Mucosa of rectum (tissue), 2 donors: ENCODE measurements at regions not wholly inside any gene's neighbourhood (a gene's known extent, or its start where the extent isn't known, plus 50 kb on each side); places are given as distances from the start of the nearest gene placed in this dataset.
"Not testable (repeated sequence)": the region's sequence is repeated elsewhere in the genome, so short reads cannot be mapped to it uniquely, and the experiment has no call there.

Source experiments
- H3K27ac ChIP-seq, 2 donors: one replicate each; pipeline ENCODE4 v1.7.0; 2013; ENCODE audit warnings: inconsistent platforms in 2 of 2, low read depth in 2 of 2, low read length in 2 of 2
- H3K27me3 ChIP-seq, 2 donors: one replicate each; pipeline ENCODE4 v1.7.0; 2013; ENCODE audit warnings: low read length in 2 of 2; ENCODE audit not compliant: control insufficient read depth in 2 of 2, insufficient read depth in 2 of 2
- H3K36me3 ChIP-seq, 2 donors: one replicate each; pipeline ENCODE4 v1.7.0; 2013; ENCODE audit warnings: low read length in 2 of 2; ENCODE audit not compliant: control insufficient read depth in 2 of 2, insufficient read depth in 2 of 2
- H3K4me1 ChIP-seq, 2 donors: one replicate each; pipeline ENCODE4 v1.7.0; 2013; ENCODE audit warnings: low read length in 2 of 2, mild to moderate bottlenecking in 1 of 2; ENCODE audit not compliant: control insufficient read depth in 2 of 2, insufficient read depth in 2 of 2
- H3K4me3 ChIP-seq, 2 donors: one replicate each; pipeline ENCODE4 v1.7.0; 2013; ENCODE audit warnings: low read length in 2 of 2
- H3K9ac ChIP-seq, 2 donors: one replicate each; pipeline ENCODE4 v1.7.0; 2013; ENCODE audit warnings: low read length in 2 of 2, low read depth in 1 of 2, mild to moderate bottlenecking in 1 of 2
- H3K9me3 ChIP-seq, 2 donors: one replicate each; pipeline ENCODE4 v1.7.0; 2013; ENCODE audit warnings: low read length in 2 of 2; ENCODE audit not compliant: control insufficient read depth in 2 of 2
- donor health status: healthy.
- donor health status: Normal muscosa, but diverticular disease.

DNA sequence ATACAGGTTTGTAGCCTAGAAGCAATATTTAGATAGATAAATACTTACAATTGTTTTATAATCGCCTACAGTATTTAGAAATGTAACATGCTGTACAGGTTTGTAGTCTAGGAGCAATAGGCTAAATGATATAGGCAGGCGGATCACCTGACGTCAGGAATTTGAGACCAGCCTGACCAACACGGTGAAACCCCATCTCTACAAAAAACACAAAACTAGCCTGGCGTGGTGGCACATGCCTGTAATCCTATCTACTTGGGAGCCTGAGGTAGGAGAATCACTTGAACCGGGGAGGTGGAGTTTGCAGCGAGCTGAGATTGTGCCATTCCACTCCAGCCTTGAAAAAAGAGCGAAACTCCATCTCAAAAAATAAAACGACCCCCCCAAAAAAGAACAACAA, 375.2 kb upstream of the EPHA3 start:
- Histone ChIP-seq H3K36me3 (no peaks in the 10 kb centered on the region), H3K4me1 (no peaks in the 10 kb centered on the region), H3K27ac (no peak overlapping the region), H3K4me3 (no peak overlapping the region), H3K9ac (no peak overlapping the region), H3K9me3 (no peaks in the 10 kb centered on the region), H3K27me3 (no peaks in the 10 kb centered on the region)

DNA sequence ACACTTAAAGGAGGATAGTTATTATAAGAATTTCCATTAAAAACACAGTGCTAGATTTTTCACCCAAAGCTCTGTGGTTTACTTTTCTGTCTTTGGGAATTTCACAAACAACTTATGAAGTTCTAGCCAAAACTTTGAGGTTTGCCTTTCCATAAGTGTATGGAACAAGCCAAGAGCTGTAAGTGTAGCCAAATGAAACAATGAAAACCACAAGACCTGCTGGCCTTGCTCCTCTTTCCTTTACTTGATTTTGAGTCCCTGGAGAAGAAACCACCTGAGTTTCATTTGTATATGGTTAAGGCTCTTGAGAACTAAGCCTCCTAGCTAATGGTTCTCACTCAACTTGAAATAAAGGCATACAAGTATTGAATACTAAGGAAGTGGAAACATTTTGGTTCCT, 365.3 kb upstream of the EPHA3 start:
- no peaks in the 10 kb centered on the region for H3K36me3 ChIP-seq
- no peaks in the 10 kb centered on the region for H3K4me1 ChIP-seq
- peaks cover 0 to 2% of the 10 kb centered on the region in 2 donors for H3K9me3 ChIP-seq
- H3K4me3 ChIP-seq: no peak overlapping the region
- H3K27ac ChIP-seq: no peak overlapping the region
- H3K9ac ChIP-seq: no peak overlapping the region
- no peaks in the 10 kb centered on the region for H3K27me3 ChIP-seq

DNA sequence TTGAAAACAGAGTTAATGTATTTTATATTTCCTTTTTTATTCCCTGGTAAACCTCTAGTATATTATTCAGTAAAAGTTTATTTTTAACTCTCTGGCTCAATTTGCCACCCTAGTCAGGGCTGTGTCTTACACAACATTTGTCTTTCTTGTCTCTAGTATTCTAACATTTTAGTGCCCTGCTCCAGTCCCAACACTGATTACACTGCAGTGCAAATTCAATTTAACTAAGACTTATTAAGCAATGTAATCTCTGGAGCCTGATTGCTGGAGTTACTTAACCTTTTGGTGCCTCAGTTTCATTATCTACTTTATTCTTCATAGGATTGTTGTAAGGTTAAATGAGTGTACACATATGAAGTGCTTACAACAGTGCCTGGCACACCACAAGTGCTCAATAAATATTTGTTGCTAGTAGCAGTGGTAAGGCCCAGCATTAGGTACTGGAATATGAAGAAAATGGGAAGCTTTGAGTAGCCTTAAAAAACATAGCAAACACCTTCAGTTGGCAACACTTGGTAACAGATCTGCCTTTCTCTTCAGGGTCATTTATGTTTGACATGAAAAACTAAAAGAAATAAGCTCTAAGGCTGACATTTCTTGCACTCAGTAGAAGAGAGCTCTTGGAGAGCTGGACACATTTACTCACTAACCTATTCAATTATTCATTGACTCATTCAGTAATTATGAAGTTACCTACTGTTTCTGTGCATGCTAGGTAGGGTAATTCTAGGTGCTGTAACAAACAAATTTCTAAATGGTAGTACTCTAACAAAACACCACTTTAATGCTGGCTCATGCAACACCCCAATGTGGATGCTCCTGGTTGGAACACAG, 364.5 kb upstream of the EPHA3 start:
- no peaks in the 10 kb centered on the region for H3K27me3 ChIP-seq
- no peaks in the 10 kb centered on the region for H3K9me3 ChIP-seq
- H3K9ac ChIP-seq: no peak overlapping the region
- no peak overlapping the region for H3K4me3 ChIP-seq
- no peaks in the 10 kb centered on the region for H3K36me3 ChIP-seq
- no peaks in the 10 kb centered on the region for H3K4me1 ChIP-seq
- no peak overlapping the region for H3K27ac ChIP-seq

DNA sequence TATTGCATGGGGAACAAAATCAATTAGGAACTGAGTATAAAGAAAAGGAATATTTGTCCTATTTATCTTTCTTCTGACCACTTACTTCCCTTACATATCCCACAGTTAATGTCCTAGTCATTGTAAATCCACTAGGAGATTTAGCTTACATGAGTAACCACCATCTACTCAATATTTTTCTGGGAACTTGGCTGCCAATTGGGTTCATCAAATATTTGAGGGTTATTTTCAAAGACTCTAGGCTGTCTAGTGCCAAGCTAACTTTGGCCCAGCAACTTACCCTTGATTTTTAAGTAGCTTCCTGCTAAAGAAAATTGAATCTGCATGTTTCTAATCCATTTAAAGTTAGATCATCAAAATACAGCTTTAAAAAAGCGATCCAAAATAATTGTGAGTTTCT, 362.5 kb upstream of the EPHA3 start:
- Histone ChIP-seq H3K36me3 (no peaks in the 10 kb centered on the region), H3K27ac (no peak overlapping the region), H3K9me3 (no peaks in the 10 kb centered on the region), H3K9ac (no peak overlapping the region), H3K4me3 (no peak overlapping the region), H3K27me3 (no peaks in the 10 kb centered on the region), H3K4me1 (no peaks in the 10 kb centered on the region)

DNA sequence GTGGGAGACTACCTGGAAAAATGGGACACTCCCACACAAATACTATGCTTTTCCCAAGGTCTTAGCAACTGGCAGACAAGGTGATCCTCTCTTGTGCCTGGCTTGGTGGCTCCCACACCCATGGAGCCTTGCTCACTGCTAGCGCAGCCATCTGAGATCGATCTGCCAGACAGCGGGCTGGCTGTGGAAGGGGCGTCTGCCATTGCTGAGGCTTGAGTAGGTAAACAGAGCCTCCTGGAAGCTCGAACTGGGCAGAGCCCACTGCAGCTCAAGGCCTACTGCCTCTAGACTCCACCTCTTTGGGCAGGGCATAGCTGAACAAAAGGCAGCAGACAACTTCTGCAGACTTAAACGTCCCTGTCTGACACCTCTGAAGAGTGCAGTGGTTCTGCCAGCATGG, 360.3 kb upstream of the EPHA3 start:
- not testable (repeated sequence) for H3K9me3 ChIP-seq, H3K9ac ChIP-seq, H3K4me1 ChIP-seq, H3K36me3 ChIP-seq, H3K27me3 ChIP-seq, H3K27ac ChIP-seq, H3K4me3 ChIP-seq

DNA sequence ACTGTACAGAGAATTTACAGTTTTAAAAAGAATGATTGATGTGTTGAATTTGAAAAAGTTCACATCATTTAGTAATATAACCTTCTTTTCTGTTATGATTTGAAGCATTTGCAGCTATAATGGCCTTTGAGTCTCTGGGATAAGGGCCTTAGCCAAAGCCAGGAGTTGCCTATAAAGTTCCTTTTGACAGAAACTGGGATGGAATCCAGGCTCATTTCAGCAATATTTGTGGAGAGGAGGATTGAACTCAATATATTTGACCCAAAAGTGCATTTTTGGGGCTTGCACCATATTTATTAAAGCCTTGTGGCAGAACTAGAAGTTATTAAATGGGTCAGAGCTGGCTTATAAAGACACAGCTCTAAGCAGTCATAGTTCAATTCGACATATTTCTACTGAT, 348.7 kb upstream of the EPHA3 start:
- H3K9me3 ChIP-seq: no peaks in the 10 kb centered on the region
- no peak overlapping the region for H3K4me3 ChIP-seq
- H3K36me3 ChIP-seq: no peaks in the 10 kb centered on the region

DNA sequence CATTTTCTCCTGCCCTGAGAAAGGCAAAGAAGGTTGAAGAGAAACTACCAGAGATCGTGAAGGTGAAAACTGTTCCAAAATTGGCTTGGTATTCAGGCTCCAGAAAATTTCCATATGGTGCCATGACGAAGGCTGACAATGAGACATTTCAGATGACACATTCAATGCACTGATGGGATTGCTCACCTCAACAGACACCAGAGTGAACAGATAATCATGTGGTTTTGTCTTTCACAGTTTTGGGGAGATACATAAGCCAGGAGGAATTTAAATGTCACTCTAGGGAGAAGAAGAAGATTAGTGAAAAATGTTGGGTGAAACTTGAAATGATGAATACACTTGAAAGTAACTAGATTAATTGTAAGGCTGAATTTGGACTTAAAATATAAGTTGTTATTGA, 339.7 kb upstream of the EPHA3 start:
- Histone ChIP-seq H3K4me1 (no peaks in the 10 kb centered on the region), H3K9ac (no peak overlapping the region), H3K27me3 (no peaks in the 10 kb centered on the region), H3K9me3 (no peaks in the 10 kb centered on the region), H3K4me3 (no peak overlapping the region), H3K36me3 (no peaks in the 10 kb centered on the region), H3K27ac (no peak overlapping the region)

More for the DNA sequence above, 348.7 kb upstream of the EPHA3 start:
- Histone ChIP-seq H3K27me3 (no peaks in the 10 kb centered on the region), H3K4me1 (no peaks in the 10 kb centered on the region), H3K9ac (no peak overlapping the region), H3K27ac (no peak overlapping the region)

DNA sequence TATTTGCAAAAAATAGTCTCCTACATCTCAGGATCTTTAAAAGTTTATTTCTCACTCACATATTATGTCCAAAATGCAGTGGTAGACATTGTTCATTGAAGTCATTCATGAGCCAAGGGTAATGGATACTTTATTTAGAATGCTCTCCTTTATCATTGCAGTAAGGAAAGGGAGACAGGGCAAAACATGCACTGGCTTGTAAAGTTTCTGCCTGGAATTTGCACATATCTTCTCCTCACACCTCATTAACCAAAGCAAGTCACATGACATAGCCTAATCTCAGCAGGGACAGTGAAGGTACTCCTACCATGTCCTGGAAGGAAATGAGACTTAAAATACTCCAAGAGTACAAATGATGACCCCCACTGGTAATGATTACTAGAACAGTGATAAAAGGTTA, 333.7 kb upstream of the EPHA3 start:
- Histone ChIP-seq H3K4me3 (no peak overlapping the region), H3K9ac (no peak overlapping the region), H3K27me3 (no peaks in the 10 kb centered on the region), H3K9me3 (no peaks in the 10 kb centered on the region), H3K4me1 (no peaks in the 10 kb centered on the region), H3K27ac (no peak overlapping the region), H3K36me3 (no peaks in the 10 kb centered on the region)

DNA sequence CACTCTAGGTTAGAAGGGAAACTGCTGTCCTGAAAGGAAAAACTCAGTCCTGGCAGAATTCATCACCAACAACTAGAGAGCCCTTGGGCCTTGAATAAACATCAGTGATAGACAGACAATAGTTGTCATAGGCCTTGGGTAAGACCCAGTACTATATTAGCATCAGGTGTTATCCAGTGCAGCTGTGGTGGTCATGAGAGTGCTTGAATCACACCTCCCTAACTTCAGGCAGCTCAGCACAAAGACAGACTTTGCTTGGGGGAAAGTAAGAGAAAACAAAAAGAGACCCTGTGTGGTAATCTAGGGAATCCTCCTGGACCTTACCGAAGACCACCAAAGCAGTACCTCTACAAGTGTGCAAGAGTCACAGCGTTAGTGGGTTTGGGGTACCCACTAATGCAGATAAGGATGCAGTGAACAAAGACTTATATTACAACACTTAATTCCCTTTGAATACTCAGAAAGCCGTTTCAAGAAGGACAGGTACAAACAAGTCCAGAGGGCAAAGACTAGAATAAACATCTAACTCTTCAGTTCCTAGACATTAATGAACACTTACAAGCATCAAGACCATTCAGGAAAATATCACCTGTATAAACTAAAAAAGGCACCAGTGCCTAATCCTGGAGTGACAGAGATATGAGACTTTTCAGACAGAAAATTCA, 332.3 kb upstream of the EPHA3 start:
- Histone ChIP-seq H3K9ac (no peak overlapping the region), H3K4me1 (no peaks in the 10 kb centered on the region), H3K9me3 (no peaks in the 10 kb centered on the region), H3K4me3 (no peak overlapping the region), H3K27ac (no peak overlapping the region), H3K36me3 (no peaks in the 10 kb centered on the region), H3K27me3 (no peaks in the 10 kb centered on the region)

DNA sequence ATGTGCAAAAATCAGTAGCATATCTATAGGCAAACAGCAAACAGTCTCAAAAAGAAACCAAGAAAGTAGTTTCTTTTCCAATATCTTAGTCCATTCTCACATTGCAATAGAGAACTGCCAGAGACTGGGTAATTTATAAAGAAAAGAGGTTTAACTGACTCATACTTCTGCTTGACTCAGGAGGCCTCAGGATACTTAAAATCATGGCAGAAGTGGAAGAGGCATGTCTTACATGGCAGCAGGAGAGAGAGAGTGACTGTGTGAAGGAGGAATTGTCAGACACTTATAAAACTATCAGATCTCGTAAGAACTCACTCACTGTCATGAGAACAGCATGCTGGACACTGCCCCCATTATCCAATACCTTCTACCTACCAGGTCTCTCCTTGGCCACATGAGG, 327.9 kb upstream of the EPHA3 start:
- Histone ChIP-seq H3K4me1 (no peaks in the 10 kb centered on the region), H3K36me3 (no peaks in the 10 kb centered on the region), H3K9ac (no peak overlapping the region), H3K27me3 (no peaks in the 10 kb centered on the region), H3K27ac (no peak overlapping the region), H3K4me3 (no peak overlapping the region), H3K9me3 (no peaks in the 10 kb centered on the region)
